ENCODE measurements at regions not wholly inside any gene's neighbourhood (a gene's known extent, or its start where the extent isn't known, plus 50 kb on each side); places are given as distances from the start of the nearest gene placed in this dataset.

DNA sequence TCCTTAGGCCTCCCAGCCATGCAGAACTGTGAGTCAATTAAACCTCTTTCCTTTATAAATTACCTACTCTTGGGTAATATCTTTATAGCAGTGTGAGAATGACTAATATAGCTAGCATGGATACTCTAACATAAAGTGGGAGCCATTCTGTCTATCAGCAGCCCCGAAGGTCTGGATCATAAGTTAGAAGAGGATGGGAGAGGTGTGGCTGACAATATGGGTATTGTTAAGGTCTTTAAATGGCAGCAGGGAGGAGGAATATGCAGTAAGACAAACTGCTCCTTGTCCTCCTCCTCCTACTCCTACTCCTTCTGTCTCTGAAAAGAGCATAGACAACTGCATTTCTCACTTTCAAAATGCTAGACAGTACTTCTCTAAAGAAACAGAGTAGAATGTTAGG lies 214.0 kb upstream of the C1orf87 start:
- Histone ChIP-seq H3K4me3 (ENCODE audit: low read depth, low read length) (no peak overlapping the region), H3K27ac (ENCODE audit: low read depth, low read length) (no peak overlapping the region), H3K9me3 (ENCODE audit: control insufficient read depth, insufficient read depth, low read length) (no peaks in the 10 kb centered on the region), H3K27me3 (ENCODE audit: control insufficient read depth, insufficient read depth, low read length) (no peaks in the 10 kb centered on the region)
- no peak for DNase-seq (ENCODE audit: low read depth, low spot score)
- ChIA-PET CTCF (no interaction called here), POLR2A (no interaction called here)
- TF ChIP-seq, protein P1, sequence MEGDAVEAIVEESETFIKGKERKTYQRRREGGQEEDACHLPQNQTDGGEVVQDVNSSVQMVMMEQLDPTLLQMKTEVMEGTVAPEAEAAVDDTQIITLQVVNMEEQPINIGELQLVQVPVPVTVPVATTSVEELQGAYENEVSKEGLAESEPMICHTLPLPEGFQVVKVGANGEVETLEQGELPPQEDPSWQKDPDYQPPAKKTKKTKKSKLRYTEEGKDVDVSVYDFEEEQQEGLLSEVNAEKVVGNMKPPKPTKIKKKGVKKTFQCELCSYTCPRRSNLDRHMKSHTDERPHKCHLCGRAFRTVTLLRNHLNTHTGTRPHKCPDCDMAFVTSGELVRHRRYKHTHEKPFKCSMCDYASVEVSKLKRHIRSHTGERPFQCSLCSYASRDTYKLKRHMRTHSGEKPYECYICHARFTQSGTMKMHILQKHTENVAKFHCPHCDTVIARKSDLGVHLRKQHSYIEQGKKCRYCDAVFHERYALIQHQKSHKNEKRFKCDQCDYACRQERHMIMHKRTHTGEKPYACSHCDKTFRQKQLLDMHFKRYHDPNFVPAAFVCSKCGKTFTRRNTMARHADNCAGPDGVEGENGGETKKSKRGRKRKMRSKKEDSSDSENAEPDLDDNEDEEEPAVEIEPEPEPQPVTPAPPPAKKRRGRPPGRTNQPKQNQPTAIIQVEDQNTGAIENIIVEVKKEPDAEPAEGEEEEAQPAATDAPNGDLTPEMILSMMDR (IDR thresholded peaks at IDR 0.05; ENCODE audit: low read depth, low read length): no peak

DNA sequence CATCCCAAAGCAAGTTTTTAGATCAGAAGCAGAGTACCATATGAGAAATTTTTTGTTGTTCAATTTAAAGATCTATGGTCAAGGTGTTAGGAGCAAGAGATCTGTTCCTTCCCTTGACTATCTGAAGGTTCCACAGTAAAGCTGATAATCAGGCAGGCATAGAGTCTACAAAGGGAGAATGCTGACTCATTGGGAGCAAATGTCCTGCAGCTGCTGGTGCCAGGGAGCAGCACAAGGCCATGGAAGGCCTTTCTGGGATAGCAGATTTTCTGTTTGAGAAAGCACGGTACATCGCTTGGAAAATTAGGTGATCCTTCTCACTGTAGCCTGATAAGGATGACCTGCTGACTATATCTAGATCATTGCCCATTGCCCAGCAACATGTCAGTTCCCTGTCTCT lies 210.1 kb upstream of the C1orf87 start:
- CTCF ChIA-PET: no interaction called here

GRCh38 chr1:60281360-60281932 lies 207.9 kb upstream of the C1orf87 start:
- Histone ChIP-seq H3K4me3 (ENCODE audit: low read depth, low read length) (no peak overlapping the region), H3K27ac (ENCODE audit: low read depth, low read length) (no peak overlapping the region), H3K27me3 (ENCODE audit: control insufficient read depth, insufficient read depth, low read length) (no peaks in the 10 kb centered on the region), H3K9me3 (ENCODE audit: control insufficient read depth, insufficient read depth, low read length) (no peaks in the 10 kb centered on the region)
- POLR2A ChIA-PET: interaction anchor here (0.6 kb wide), 1 partner anchor 1715 kb away, joined by 3 read pairs; no protein-coding TSS in a partner anchor
- TF ChIP-seq, protein P1 (IDR thresholded peaks at IDR 0.05; ENCODE audit: low read depth, low read length): peak; percentile 87
- CTCF ChIA-PET: interaction anchor here (0.6 to 1.9 kb wide), 20 partner anchors 9 to 1570 kb away, joined by 3 to 29 read pairs (median 4); no protein-coding TSS in a partner anchor
- no peak for DNase-seq (ENCODE audit: low read depth, low spot score)

More for the DNA sequence above, 210.1 kb upstream of the C1orf87 start:
- POLR2A ChIA-PET: no interaction called here
- Histone ChIP-seq H3K4me3 (ENCODE audit: low read depth, low read length) (no peak overlapping the region), H3K27ac (ENCODE audit: low read depth, low read length) (no peak overlapping the region), H3K27me3 (ENCODE audit: control insufficient read depth, insufficient read depth, low read length) (no peaks in the 10 kb centered on the region), H3K9me3 (ENCODE audit: control insufficient read depth, insufficient read depth, low read length) (no peaks in the 10 kb centered on the region)
- DNase-seq (ENCODE audit: low read depth, low spot score): no peak
- TF ChIP-seq, protein P1 (IDR thresholded peaks at IDR 0.05; ENCODE audit: low read depth, low read length): no peak

- ChIA-PET CTCF (interaction anchor here (0.6 to 1.9 kb wide), 16 partner anchors 10 to 1571 kb away, joined by 3 to 29 read pairs (median 4); no protein-coding TSS in a partner anchor), POLR2A (interaction anchor here (0.6 kb wide), 1 partner anchor 1715 kb away, joined by 3 read pairs; no protein-coding TSS in a partner anchor)
- H3K27me3 ChIP-seq (ENCODE audit: control insufficient read depth, insufficient read depth, low read length): no peaks in the 10 kb centered on the region
- H3K27ac ChIP-seq (ENCODE audit: low read depth, low read length): no peak overlapping the region
- DNase-seq (ENCODE audit: low read depth, low spot score): no peak
- no peaks in the 10 kb centered on the region for H3K9me3 ChIP-seq (ENCODE audit: control insufficient read depth, insufficient read depth, low read length)
- H3K4me3 ChIP-seq (ENCODE audit: low read depth, low read length): no peak overlapping the region
- TF ChIP-seq, protein P1 (IDR thresholded peaks at IDR 0.05; ENCODE audit: low read depth, low read length): no peak
Measured at GRCh38 chr1:60280819-60281218, 207.2 kb upstream of the C1orf87 start.

- no peaks in the 10 kb centered on the region for H3K27me3 ChIP-seq (ENCODE audit: control insufficient read depth, insufficient read depth, low read length)
- ChIA-PET CTCF (interaction anchor here (1.2 kb wide), 1 partner anchor 49 kb away, joined by 4 read pairs; no protein-coding TSS in a partner anchor), POLR2A (no interaction called here)
- DNase-seq (ENCODE audit: low read depth, low spot score): no peak
- H3K9me3 ChIP-seq (ENCODE audit: control insufficient read depth, insufficient read depth, low read length): no peaks in the 10 kb centered on the region
- H3K4me3 ChIP-seq (ENCODE audit: low read depth, low read length): no peak overlapping the region
- H3K27ac ChIP-seq (ENCODE audit: low read depth, low read length): no peak overlapping the region
- TF ChIP-seq, protein P1 (IDR thresholded peaks at IDR 0.05; ENCODE audit: low read depth, low read length): no peak
Measured at GRCh38 chr1:60280256-60280655, 206.7 kb upstream of the C1orf87 start.
